ENCODE measurements at regions not wholly inside any gene's neighbourhood (a gene's known extent, or its start where the extent isn't known, plus 50 kb on each side); places are given as distances from the start of the nearest gene placed in this dataset.
"Not testable (repeated sequence)": the region's sequence is repeated elsewhere in the genome, so short reads cannot be mapped to it uniquely, and the experiment has no call there.

- no peaks in the 10 kb centered on the region for H3K4me1 ChIP-seq
- no peak for DNase-seq
- H3K27me3 ChIP-seq (ENCODE audit: low read depth), result no peaks in the 10 kb centered on the region
- intact Hi-C loops (cut with micrococcal nuclease), result no loop called here
- H3K27ac ChIP-seq (replicated peaks), result no peak overlapping the region
- no peak for TF ChIP-seq CTCF (IDR thresholded peaks at IDR 0.05; ENCODE audit: borderline replicate concordance)
- peaks cover 13% of the 10 kb centered on the region for H3K9me3 ChIP-seq (replicated peaks)
- no peak overlapping the region for H3K4me3 ChIP-seq
- no peaks in the 10 kb centered on the region for H3K36me3 ChIP-seq
Measured at GRCh38 chr15:75117993-75118392, 83.7 kb upstream of the C15orf39 start.

DNA sequence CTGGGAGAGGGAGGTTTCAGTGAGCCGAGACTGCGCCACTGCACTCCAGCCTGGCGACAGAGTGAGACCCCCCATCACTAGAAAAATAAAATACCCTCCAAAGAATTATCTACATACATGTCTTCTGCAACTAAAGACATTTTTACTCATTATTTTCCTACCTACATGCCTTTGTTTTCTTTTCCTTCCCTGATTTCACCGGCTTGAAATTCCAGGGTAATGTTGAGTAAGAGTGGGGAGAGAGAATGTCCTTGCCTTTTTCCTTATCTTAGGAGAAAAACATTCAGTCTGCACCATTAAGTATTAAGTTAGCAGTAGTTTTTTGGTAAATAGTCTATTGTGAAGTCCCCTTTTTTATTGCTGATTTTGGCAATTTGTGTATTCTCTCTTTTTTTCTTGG is 82.4 kb upstream of the C15orf39 start:
- H3K27me3 ChIP-seq (ENCODE audit: low read depth); H3K36me3 ChIP-seq; H3K4me3 ChIP-seq; H3K9me3 ChIP-seq (replicated peaks); DNase-seq; intact Hi-C loops (cut with micrococcal nuclease); H3K27ac ChIP-seq (replicated peaks); H3K4me1 ChIP-seq: not testable (repeated sequence)

DNA sequence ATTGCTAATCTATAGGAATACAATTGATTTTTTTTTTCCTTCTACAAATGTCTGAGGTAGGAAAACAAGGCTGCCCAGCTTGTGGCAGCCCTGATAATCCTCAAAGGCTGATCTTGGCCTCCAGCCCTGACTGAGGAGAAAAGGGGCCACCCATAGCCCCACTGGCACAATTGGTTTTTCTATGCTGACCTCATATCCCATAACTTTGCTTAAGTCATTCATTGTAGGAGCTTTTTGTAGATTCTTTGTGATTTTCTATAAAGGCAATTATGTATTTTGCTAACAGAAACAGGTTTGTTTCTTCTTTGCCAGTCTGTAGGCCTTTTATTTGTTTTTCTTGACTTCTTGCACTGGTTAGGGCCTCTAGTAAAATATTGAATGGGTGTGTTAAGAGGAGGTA is 80.2 kb upstream of the C15orf39 start:
- Histone ChIP-seq H3K9me3 (replicated peaks) (no peaks in the 10 kb centered on the region), H3K27ac (replicated peaks) (no peak overlapping the region), H3K4me3 (no peak overlapping the region), H3K4me1 (peaks cover 13% of the 10 kb centered on the region), H3K27me3 (ENCODE audit: low read depth) (no peaks in the 10 kb centered on the region), H3K36me3 (no peaks in the 10 kb centered on the region)
- DNase-seq, result no peak
- no peak for TF ChIP-seq CTCF (IDR thresholded peaks at IDR 0.05; ENCODE audit: borderline replicate concordance)
- intact Hi-C loops (cut with micrococcal nuclease), result no loop called here

DNA sequence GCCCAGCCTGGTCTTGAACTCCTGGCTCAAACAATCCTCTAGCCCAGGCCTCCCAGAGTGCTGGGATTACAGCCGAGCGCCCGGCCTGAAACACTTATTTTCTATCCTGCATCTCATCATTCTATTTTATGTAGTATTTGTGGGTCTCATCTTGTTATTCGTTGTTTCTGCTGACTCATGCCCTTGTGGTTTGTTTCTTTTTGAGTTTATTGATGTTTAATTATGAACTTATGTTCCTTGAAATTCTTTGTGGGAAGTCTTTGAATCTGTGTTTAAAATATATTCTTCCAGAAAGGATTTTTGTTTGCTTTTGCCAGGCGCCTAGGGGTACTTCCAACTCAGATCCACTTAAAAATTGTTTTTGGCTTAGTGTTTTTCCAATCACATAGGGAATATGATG is 78.3 kb upstream of the C15orf39 start:
- DNase-seq, result no peak
- Histone ChIP-seq H3K27ac (replicated peaks) (no peak overlapping the region), H3K36me3 (no peaks in the 10 kb centered on the region), H3K27me3 (ENCODE audit: low read depth) (no peaks in the 10 kb centered on the region), H3K4me3 (no peak overlapping the region), H3K4me1 (peaks cover 13% of the 10 kb centered on the region), H3K9me3 (replicated peaks) (no peaks in the 10 kb centered on the region)
- TF ChIP-seq CTCF (IDR thresholded peaks at IDR 0.05; ENCODE audit: borderline replicate concordance), result no peak
- intact Hi-C loops (cut with micrococcal nuclease), result no loop called here

DNA sequence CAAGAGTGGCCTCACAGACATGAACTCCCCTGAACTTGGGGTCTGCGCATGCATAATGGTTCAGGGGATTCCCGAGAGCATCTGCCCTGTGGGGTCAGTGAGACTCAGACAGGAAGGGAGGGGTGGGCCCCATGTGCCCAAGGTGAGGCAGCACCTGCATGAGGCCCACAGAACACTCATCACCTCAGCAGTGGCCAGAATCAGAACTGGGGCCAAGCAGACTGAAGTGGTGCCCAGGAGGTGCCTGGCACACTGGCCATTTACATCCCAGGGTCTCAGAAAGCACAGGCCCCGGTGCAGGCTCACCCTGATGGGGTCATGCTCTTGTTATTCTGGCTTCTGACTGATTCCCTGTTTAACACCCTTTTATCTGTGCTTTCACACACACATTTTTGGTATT is 77.4 kb upstream of the C15orf39 start:
- H3K36me3 ChIP-seq; intact Hi-C loops (cut with micrococcal nuclease): not testable (repeated sequence)

GRCh38 chr15:75125935-75126334 is 75.7 kb upstream of the C15orf39 start:
- no peak for TF ChIP-seq CTCF (IDR thresholded peaks at IDR 0.05; ENCODE audit: borderline replicate concordance)
- no peaks in the 10 kb centered on the region for H3K36me3 ChIP-seq
- no peaks in the 10 kb centered on the region for H3K27me3 ChIP-seq (ENCODE audit: low read depth)
- no peak overlapping the region for H3K4me3 ChIP-seq
- DNase-seq, result no peak
- H3K9me3 ChIP-seq (replicated peaks), result no peaks in the 10 kb centered on the region
- no peak overlapping the region for H3K27ac ChIP-seq (replicated peaks)
- intact Hi-C loops (cut with micrococcal nuclease), result no loop called here
- peaks cover 13% of the 10 kb centered on the region for H3K4me1 ChIP-seq

More for the DNA sequence above, 77.4 kb upstream of the C15orf39 start:
- H3K27me3 ChIP-seq (ENCODE audit: low read depth); H3K9me3 ChIP-seq (replicated peaks); DNase-seq; H3K4me3 ChIP-seq: not testable (repeated sequence)
- peak overlapping the region; percentile 78 for H3K27ac ChIP-seq (replicated peaks)
- H3K4me1 ChIP-seq, result peaks cover 13% of the 10 kb centered on the region
